Body of pancreas (tissue), 4 donors: ENCODE measurements at regions not wholly inside any gene's neighbourhood (a gene's known extent, or its start where the extent isn't known, plus 50 kb on each side); places are given as distances from the start of the nearest gene placed in this dataset.
"Not testable (repeated sequence)": the region's sequence is repeated elsewhere in the genome, so short reads cannot be mapped to it uniquely, and the experiment has no call there.

Experiments used
- ATAC-seq: fragments of 150-250 bp; one replicate; pipeline ENCODE4 v1.9.1; 2016
- DNase-seq, 4 donors: peaks; one replicate each; pipeline ENCODE4 v3.0.0-alpha.2; 2019
- H3K27ac ChIP-seq, 4 donors: fragments of 200-600 bp; sonication (generic); 1 replicate in 3 of 4; 2 replicates in 1 of 4; pipeline versions ENCODE4 v1.5.1 to v1.6.1; 2016 to 2019; ENCODE audit warnings: mild to moderate bottlenecking in 1 of 4, mixed read lengths in 1 of 4, moderate library complexity in 1 of 4
- H3K27me3 ChIP-seq, 2 donors: fragments of 200-600 bp; sonication (generic); one replicate each; pipeline ENCODE4 v1.6.0; 2016; ENCODE audit warnings: mild to moderate bottlenecking in 1 of 2
- H3K36me3 ChIP-seq, 2 donors: fragments of 200-600 bp; sonication (generic); replicated peaks in 1 of 2; 2 replicates each; pipeline ENCODE4 v1.5.1; 2016; ENCODE audit warnings: low read depth in 2 of 2; ENCODE audit not compliant: insufficient read depth in 1 of 2
- H3K4me1 ChIP-seq: fragments of 200-600 bp; sonication (generic); one replicate; pipeline ENCODE4 v1.6.0; 2016
- H3K4me3 ChIP-seq, 2 donors: fragments of 200-600 bp; sonication (generic); 1 replicate in 1 of 2; 2 replicates in 1 of 2; pipeline ENCODE4 v1.5.1; 2016 to 2019
- H3K9me3 ChIP-seq, 3 donors: fragments of 200-600 bp; sonication (generic); 1 replicate in 2 of 3; 2 replicates in 1 of 3; pipeline ENCODE4 v1.5.1; 2016
- CTCF ChIP-seq, 7 experiments: fragments of 450-650 bp in 4 of 7; fragments of 200-600 bp in 3 of 7; sonication (generic) in 3 of 7; IDR thresholded peaks; one replicate each; pipeline ENCODE4 v1.5.1; 2016 to 2019; ENCODE audit warnings: antibody characterized with exemption in 7 of 7
- POLR2A ChIP-seq, 3 donors: fragments of 450-650 bp; IDR thresholded peaks; one replicate each; pipeline ENCODE4 v1.6.1; 2016; ENCODE audit warnings: antibody characterized with exemption in 3 of 3, mild to moderate bottlenecking in 2 of 3
- WGBS, 2 donors: methylation state at CpG; one replicate each; pipeline ENCODE4 v1.1.5; 2017; 5-methylcytosine and 5-hydroxymethylcytosine counted together
- intact Hi-C: fragments of 100-400 bp; cut with DNase I; formaldehyde crosslinking; loops from one replicate; pipeline ENCODE4 v1.15.1; 2023

GRCh38 chr5:117357886-117358285 lies 783.3 kb upstream of the SEMA6A start:
- H3K9me3 ChIP-seq: no peaks in the 10 kb centered on the region
- WGBS, 2 donors: 52 to 64% methylated on average over 3 of the region's 3 CpGs
- DNase-seq (no peak), ATAC-seq (no peak)
- no peaks in the 10 kb centered on the region for H3K4me1 ChIP-seq
- no peaks in the 10 kb centered on the region for H3K36me3 ChIP-seq
- H3K27ac ChIP-seq: no peak overlapping the region
- H3K4me3 ChIP-seq: no peak overlapping the region
- intact Hi-C loops: no loop called here
- H3K27me3 ChIP-seq: no peaks in the 10 kb centered on the region
- no peak for TF ChIP-seq POLR2A (IDR thresholded peaks at IDR 0.05)
- no peak for TF ChIP-seq CTCF (IDR thresholded peaks at IDR 0.05)

GRCh38 chr5:117347280-117347679 lies 772.7 kb upstream of the SEMA6A start:
- H3K27me3 ChIP-seq: no peaks in the 10 kb centered on the region
- DNase-seq (no peak), ATAC-seq (no peak)
- no peaks in the 10 kb centered on the region for H3K36me3 ChIP-seq
- TF ChIP-seq POLR2A (IDR thresholded peaks at IDR 0.05) (no peak), CTCF (IDR thresholded peaks at IDR 0.05) (no peak)
- 32 to 43% methylated on average over 2 of the region's 2 CpGs for WGBS, 2 donors
- H3K4me1 ChIP-seq: no peaks in the 10 kb centered on the region
- no peak overlapping the region for H3K4me3 ChIP-seq
- no peaks in the 10 kb centered on the region for H3K9me3 ChIP-seq
- intact Hi-C loops: no loop called here
- H3K27ac ChIP-seq: no peak overlapping the region

- ATAC-seq, H3K27ac ChIP-seq, intact Hi-C loops: not testable (repeated sequence)
Observed at GRCh38 chr5:117343726-117344125, 769.1 kb upstream of the SEMA6A start.

GRCh38 chr5:117337064-117337749 lies 762.6 kb upstream of the SEMA6A start:
- 60 to 72% methylated on average over 4 of the region's 4 CpGs for WGBS, 2 donors
- Histone ChIP-seq H3K9me3 (no peaks in the 10 kb centered on the region), H3K4me1 (no peaks in the 10 kb centered on the region), H3K36me3 (no peaks in the 10 kb centered on the region), H3K27ac (no peak overlapping the region), H3K27me3 (no peaks in the 10 kb centered on the region), H3K4me3 (no peak overlapping the region)
- TF ChIP-seq CTCF (IDR thresholded peaks at IDR 0.05) (no peak), POLR2A (IDR thresholded peaks at IDR 0.05) (no peak)
- ATAC-seq (no peak), DNase-seq (no peak)
- intact Hi-C loops: no loop called here

More at GRCh38 chr5:117343726-117344125, 769.1 kb upstream of the SEMA6A start:
- not testable (repeated sequence) for H3K4me3 ChIP-seq, DNase-seq, H3K36me3 ChIP-seq, H3K4me1 ChIP-seq, H3K9me3 ChIP-seq, H3K27me3 ChIP-seq
- WGBS, 2 donors: 67 to 68% methylated on average over 6 to 13 of the region's 13 CpGs

- intact Hi-C loops: no loop called here
- no peaks in the 10 kb centered on the region for H3K9me3 ChIP-seq
- H3K36me3 ChIP-seq: no peaks in the 10 kb centered on the region
- TF ChIP-seq CTCF (IDR thresholded peaks at IDR 0.05) (no peak), POLR2A (IDR thresholded peaks at IDR 0.05) (no peak)
- DNase-seq: no peak
- H3K4me1 ChIP-seq: no peaks in the 10 kb centered on the region
- WGBS, 2 donors: 51 to 69% methylated on average over 3 of the region's 3 CpGs
- H3K4me3 ChIP-seq: no peak overlapping the region
- no peak overlapping the region for H3K27ac ChIP-seq
- no peak for ATAC-seq
- H3K27me3 ChIP-seq: no peaks in the 10 kb centered on the region
Observed at GRCh38 chr5:117336208-117336607, 761.6 kb upstream of the SEMA6A start.
